IPS DF 4.7 (cell line): ENCODE measurements at regions not wholly inside any gene's neighbourhood (a gene's known extent, or its start where the extent isn't known, plus 50 kb on each side); places are given as distances from the start of the nearest gene placed in this dataset.
"Not testable (repeated sequence)": the region's sequence is repeated elsewhere in the genome, so short reads cannot be mapped to it uniquely, and the experiment has no call there.

Experiments used
- DNase-seq: peaks from one replicate; pipeline ENCODE4 v3.0.0-alpha.2; 2013; ENCODE audit warnings: low spot score; ENCODE audit errors: extremely low read depth

DNA sequence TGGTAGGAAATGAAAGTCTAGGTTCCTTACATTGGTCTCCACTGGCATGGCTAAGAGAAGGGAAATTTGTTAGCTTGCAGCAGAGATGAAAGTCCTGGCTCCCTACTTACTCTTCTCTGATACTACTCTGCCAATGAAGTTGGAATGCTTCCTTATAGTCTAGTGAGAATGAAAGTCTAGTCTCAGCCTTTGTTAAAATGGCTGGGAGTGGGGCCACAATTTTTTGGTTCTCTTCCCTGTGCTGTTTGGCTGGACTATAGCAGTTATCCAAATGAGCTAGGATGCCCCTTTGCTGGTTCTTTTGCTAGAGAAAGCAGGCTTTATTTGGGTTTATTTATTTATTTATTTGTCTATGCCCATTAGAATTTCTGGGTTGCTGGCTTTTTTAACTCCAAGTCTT, 414.3 kb downstream of the AASDHPPT start:
- DNase-seq, result no peak

DNA sequence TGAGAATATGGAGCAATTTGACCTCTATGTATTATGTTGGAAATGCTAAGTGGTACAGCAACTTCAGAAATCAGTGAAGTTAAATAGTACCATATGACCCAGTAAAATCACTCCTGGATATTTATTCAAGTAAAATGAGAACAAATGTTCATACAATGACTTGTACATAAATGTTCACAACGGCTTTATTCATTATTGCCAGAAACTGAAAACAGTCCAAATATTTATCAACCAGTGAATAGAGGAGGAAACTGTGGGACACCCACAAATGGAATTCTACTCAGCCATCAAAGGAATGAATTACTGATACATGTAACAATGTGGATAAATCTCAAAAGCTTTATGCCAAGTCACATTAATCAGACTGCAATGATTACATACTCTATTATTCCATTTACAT, 416.3 kb downstream of the AASDHPPT start:
- DNase-seq, result no peak

DNA sequence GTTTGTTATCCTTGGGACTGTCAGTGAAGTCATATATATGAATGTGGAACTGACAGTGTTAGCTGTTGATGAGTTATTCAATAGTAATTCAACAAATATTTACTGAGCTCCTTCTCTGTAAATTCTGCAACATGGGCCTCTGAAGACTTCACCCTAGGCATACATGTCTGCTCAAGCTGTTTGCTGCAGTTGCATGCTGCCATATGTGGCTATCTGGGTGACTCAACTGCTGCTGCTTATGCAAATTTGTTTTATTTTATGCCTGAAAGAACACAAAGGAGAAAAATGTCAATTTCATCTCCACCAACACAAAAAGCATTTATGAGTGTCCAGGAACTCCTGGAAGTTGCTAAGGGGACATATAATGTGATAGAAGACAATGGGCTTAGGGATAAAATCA, 417.6 kb downstream of the AASDHPPT start:
- no peak for DNase-seq

DNA sequence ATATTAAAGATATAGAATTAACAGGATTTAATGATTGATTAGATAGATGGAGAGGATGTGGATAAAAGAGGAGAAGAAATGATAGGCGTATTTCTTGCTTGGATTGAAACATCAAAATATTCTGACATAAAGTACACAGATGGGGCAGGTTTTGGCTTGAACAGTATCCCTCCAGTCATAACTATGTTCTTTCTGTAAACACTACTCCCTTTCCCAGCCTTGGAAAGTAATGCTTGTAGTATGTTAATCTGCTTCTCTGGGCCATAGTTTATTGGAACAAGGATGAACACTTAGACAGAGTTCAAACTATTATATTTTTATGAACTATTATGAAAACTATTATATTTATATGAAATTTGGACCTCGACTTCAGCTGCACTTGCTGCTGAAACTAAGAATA, 419.2 kb downstream of the AASDHPPT start:
- no peak for DNase-seq

DNA sequence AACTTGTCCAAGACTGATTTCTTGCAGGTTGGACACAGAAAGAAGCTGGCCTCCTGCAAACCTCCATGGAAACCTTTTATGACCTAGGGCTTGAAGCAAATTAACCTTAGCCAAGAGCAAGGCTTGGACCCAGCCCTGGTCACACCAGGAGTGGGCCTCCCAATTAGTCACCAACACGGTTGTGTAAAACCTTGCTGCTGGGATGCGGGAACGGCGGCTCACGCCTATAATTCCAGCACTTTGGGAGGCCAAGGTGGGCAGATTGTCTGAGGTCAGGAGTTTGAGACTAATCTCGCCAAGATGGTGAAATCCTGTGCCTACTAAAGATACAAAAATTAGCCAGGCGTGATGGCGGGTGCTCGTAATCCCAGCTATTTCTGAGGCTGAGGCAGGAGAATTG, 419.9 kb downstream of the AASDHPPT start:
- DNase-seq, result no peak

DNA sequence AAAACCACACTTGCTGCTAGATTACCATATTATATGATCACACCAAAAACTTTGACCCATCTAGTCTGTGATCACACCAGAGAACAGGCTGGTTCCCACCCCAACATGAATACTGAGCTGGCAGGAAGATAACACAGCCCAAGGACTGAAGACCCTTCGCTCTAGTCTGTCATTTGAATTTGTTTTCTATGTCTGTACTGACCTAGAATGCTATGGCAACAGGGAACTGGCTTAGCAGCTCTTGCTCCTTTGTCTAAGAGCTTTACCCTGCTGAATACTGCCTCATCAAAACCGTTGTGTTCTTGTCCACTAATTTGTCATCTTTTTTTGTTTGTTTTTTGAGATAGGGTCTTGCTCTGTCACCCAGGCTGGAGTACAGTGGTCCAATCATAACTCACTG, 420.4 kb downstream of the AASDHPPT start:
- no peak for DNase-seq

DNA sequence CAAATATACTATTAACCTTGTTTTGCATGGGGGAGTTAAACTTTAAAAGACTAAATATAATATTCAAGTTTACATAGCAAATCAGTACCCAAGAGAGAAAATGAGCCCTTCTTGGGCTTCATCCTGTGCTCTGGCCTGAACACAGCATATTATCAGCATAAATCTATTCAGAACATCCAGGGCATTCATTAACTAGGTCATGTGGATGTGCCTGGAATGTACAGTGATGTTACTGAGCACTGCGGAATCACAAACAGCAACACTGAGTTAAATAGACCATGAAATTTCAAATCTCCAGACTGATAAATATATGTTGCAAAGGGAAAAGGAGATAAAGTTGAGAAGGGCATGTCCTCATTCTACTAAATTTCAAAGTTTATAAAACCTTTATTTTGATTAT, 426.4 kb downstream of the AASDHPPT start:
- DNase-seq, result no peak

DNA sequence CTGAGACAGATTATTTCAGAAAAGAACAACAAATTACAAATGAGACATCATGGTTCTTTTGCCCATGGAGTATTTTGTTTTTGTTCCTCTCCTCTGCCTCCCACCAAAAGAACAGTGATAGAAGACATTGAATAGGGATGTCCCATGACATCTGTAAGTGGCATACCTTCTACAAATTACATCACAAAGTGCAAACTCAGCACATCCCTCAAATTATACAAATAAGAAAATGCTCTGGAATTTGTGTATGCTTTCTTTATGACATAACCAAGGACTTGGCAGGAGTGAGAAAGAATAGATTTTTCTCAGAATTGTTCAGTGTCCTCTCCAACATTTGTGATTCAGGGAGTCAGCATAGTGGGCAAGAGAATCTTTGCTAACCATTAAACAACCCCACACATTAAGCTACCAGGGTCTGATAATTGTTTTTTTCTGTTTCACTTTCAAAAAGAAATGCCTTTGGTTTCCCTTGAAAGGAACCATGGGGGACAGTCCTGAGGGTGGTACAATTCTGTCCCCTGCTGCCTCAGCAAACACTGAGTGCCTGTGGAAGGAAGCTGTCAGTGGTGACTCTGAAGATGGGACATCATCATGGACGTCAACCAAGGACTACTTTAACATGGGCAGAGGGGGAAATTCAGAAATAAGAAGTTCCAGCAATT, 430.3 kb downstream of the AASDHPPT start:
- no peak for DNase-seq

DNA sequence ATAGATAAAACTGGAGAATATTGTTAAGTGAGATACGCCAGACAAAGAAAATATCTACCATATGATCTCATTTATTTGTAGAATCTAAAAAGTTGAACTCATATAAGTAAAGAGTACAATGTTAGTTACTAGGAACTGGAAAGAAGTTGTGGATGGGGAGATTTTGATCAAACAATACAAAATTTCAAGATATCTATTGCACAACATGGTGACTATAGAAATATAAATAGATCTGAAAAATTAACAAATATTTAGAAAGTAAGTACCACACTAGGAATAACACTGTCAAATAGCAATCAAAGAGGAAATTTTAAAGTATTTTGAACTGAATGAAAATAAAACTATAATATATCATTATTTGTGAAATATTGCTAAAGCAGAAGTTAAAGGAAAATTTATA, 437.2 kb downstream of the AASDHPPT start:
- DNase-seq, result no peak

DNA sequence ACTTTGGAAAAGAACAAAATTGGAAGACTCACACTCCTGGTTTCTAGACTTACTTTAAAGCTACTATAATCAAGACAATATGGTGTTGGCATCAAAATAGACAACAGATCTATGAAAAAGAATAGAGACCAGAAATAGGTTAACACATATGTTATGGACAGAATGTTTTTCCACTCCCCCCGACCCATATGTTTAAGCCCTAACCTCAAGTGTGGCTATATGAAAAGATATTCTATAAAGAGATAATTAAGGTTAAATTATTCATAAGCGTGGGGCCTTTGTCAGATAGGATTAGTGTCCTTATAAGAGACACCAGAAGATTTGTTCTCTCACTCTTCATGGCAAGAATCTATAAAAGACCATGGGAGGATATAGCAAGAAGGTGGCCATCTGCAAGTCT, 440.0 kb downstream of the AASDHPPT start:
- DNase-seq, result no peak

DNA sequence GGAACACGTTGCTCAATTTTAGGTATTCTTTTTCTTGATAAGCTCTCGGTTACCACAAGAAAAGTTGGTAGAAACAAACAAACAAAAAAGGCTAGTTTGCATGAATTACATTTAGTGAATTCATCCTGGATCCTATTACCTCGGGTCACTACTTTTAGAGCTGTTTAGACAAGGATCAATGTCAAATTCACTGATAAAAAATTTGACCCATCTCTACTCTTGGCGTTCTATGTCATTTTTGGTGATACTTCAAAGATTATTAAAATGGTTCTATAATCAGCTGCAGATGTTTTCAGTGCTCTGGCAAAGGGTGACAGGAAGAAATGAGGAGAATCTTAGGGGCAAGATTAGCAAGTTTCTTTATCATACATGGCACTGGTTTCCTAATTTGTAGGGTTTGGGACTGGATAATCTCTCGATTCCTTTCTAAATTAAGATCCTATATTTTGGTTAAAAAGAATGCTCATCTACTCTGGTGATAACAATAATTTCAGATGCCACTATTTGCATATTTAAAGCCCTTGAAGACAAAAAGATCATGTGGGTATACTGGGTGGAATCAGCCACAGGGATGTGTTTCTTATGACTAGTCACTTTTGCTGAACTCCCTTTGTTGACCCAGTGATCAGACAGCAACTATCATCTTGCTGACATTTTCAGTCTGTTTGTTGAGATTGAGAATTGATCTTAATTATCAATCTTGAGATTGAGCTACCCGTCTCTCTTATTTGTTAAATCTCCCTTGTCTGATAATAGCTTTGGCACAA, 442.9 kb downstream of the AASDHPPT start:
- DNase-seq, result no peak

DNA sequence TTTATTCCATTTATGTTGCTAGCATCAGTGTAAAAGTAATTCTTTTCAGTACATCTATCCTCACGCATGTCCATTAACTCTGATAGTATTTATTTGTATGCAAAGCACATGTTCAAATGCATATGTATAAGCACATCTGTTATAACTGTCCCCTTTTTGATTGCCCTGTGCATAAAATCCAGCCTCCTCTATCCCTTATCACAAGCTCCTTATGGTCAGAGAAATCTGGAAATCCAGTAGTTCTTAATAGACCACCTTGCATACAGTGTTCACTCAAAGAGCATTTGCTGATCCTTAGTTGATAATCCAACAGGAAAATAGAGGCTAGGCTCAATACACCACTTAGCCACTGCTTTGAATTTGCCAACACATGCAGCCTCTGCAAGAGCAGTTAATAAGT, 443.5 kb downstream of the AASDHPPT start:
- no peak for DNase-seq

DNA sequence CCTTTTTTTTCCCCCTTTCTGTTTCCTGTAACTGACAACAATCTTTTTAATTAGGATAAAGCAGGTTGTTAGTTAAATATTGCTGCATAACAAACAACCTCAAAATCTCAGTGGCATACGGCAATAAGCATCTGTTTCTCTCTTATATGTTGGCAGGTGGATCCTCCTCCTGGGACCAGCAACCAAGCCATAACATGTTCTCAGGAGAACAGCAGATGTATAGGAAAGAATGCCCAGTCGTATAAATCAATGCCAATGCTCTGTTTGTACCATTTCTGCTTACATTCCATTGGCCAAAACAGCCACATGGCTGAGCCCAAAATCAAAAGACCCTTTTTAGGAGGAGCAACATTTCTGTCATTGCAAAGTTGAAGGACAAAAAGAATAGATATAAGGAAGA, 445.7 kb downstream of the AASDHPPT start:
- DNase-seq, result no peak

DNA sequence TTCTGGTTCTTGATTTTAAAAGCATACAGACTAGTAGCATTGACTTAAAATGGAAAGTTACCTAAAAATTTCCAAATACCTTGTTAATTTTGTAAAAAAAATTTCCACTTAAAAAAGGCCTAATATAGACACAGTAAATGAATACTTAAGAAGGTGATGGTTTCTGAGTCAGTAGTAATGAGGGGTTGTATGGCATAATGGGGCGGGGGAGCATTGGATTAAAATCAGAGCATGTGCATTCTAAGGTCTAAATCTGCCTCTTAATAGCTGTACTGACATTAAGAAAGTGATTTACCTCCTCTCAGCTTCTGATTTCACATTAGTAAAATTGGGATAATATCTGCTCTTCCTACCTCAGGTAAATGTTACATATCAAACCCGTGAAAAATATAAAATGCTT, 446.5 kb downstream of the AASDHPPT start:
- DNase-seq, result no peak

DNA sequence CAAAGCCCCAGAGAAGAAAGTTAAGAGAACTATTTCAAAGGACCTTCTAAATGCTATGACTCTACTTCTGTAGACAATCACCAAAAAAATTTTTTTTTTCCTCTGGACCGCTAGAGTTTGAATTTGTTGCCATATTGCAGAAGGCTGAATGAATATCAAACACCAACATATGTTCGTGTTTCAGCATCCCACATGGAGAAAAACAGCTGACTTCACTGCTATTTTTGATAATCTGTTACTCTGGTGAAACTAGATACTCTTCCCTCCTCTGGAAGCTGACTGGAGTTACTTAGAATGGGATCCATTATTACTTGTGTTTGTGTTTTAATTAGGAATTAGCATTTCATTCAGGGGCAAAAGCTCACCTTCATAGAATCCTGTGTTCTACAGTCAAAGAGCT, 447.0 kb downstream of the AASDHPPT start:
- DNase-seq, result no peak

DNA sequence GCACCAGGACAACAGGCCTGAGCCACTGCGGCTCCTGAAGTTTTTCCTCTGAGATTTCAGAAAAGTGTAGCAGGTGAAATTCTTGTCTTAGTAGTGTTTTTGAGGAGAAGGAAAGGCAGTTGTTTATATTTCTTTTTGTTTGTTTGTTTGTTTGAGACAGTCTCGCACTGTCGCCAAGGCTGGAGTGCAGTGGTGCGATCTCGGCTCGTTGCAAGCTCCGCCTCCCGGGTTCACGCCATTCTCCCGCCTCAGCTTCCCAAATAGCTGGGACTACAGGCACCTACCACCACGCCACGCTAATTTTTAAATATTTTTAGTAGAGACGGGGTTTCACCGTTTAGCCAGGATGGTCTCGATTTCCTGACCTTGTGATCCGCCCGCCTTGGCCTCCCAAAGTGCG, 454.2 kb downstream of the AASDHPPT start:
- DNase-seq, result not testable (repeated sequence)

DNA sequence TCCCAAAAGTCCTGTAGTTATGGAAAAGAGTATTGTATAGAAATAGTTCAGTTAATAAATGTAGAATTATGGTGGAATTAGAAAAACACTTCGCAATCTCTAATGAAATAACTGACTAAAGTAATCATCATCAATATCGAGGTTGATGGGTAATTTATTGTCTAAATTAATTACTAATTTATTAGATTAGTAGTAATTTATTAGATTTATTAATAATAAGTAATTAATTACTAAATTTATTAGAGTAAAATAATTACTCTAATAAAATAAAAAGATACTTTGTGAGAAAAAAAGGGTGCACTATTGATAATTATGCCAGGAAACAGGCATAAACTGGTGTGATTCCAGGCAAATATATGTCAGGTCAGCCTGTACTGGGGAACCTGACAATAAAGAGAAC, 455.6 kb downstream of the AASDHPPT start:
- no peak for DNase-seq

DNA sequence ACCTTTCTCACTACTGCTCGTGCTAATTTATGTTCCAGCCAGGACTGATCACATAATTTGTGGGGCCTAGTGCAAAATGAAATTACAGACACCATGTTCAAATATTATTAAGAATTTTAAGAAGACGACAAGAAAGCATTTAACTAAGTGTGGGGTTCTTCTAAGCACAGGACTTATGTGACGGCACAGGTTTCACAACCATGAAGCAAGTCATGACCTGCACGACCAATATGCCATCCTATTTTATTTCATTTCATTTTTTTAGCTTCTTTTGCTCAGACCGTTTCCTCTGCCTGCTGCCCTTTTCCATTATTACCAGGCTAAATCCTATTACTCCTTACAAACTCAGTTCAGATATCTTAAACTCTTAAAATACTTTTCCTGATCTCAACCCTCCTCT, 462.5 kb downstream of the AASDHPPT start:
- DNase-seq, result no peak

DNA sequence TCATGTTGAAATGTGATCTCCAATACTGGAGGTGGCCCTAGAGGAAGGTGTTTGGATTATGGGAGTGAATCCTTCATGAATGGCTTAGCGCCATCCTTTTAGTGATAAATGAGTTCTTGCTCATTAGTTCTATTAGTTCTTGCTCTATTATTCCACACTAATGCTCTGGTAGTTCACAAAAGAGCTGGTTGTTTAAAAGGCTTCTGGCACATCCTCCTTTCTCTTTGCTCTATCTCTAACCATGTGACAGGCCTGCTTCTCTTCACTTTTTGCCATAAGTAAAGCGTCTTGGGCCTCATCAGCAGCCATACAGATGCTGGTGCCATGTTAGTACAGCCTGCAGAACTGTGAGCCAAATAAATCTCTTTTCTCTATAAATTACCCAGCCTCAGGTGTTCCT, 469.9 kb downstream of the GUCY1A2 start:
- DNase-seq, result no peak

DNA sequence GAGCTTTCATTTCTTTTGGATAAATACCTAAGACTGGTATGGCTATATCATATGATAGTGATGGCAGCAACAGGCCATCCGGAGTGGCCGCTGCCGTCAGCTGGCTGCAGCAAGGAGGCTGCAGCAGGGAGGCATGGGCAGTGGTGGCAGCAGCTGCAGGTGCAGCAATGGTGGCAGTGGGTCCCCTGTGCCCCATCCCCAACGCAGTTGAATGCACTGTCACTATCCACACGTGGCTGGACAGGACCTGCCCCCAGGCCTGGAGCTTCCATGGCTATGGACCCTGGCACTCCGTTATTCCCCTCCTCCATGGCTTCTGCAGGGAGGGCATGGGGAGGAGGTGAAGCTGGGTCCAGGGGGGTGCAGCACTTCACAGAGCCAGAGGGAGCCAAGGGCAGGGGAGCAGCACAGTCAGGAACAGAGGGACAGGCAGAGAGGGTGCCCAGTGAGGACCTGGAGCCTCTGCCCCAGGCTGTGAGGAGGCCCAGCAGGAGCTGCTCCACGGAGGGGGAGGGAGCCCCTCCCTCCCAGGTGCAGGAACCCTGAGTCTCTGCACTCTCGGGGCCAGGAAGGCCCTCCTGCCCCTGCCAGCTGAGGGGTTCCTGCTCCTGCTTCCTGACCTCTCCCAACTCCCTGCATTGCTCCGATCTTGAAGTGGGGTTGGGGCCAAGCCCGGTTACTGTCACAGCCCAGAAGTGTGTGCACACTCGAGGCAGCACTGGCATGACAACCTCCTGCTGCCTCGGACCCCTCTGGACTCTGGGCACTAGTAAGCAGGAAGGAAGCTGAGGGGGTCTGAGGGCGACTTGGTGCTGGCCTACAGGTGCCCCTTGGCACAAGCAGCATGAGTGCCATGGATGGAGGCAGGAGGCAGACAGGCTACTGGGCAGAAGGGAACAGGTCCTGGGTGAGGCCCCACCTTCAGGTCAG, 466.3 kb downstream of the GUCY1A2 start:
- DNase-seq, result no peak

DNA sequence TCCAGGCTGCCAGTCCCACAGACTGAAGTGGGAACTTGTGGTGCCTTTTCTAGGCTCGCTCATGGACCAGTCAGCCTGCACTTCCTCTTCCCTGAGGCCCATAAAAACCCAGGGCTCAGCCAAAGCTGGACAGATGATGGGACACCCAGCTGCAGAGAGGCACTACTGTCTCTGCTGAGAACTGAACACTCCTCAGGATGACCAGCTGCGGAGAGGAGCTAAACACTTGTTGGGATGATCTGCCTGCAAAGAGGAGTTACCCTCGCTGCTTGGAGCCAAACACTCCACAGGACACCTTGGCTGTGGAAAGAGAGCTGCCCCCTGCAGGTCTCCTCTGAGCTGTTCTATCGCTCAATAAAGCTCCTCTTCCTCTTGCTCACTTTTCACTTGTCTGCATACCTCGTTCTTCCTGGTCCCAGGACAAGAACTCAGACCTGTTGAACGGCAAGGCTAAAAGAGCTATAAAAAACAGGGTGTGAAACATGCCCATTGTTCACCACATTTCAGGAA, 465.5 kb downstream of the GUCY1A2 start:
- peak; percentile 7 for DNase-seq

DNA sequence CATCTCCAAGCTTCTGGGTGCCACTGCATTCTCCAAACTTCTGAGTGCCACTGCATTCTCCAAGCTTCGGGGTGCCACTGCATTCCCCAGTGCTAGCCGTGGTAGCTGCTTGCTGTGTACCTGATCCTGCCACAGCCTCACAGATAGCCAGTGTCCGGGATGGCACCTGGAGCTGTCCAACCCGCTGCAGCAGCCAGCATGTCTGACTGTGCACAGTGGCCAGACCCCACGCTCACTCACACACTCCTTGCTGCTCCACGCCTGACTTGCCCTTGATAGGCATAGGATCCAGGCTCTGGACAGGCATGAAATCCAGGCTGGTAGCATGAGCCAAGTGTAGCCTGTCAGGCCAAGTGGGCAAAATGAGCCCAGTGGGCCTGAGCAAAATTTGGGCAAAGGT, 465.0 kb downstream of the GUCY1A2 start:
- no peak for DNase-seq
